Vagina (tissue), 2 donors: ENCODE measurements at regions not wholly inside any gene's neighbourhood (a gene's known extent, or its start where the extent isn't known, plus 50 kb on each side); places are given as distances from the start of the nearest gene placed in this dataset.

Experiments used
- DNase-seq, 2 donors: peaks; one replicate each; pipeline ENCODE4 v3.0.0-alpha.2; 2017; ENCODE audit errors: extremely low spot score in 2 of 2
- H3K27ac ChIP-seq: fragments of 200-600 bp; sonication (generic); one replicate; pipeline ENCODE4 v1.5.1; 2019
- H3K27me3 ChIP-seq: fragments of 200-600 bp; sonication (generic); one replicate; pipeline ENCODE4 v1.5.1; 2019
- H3K36me3 ChIP-seq, 2 donors: fragments of 200-600 bp; sonication (generic); one replicate each; pipeline ENCODE4 v1.5.1; 2017 to 2019
- H3K4me1 ChIP-seq: fragments of 200-600 bp; sonication (generic); one replicate; pipeline ENCODE4 v1.5.1; 2019
- H3K4me3 ChIP-seq, 2 donors: fragments of 200-600 bp; sonication (generic); 1 replicate in 1 of 2; 2 replicates in 1 of 2; pipeline ENCODE4 v1.5.1; 2016 to 2019
- H3K9me3 ChIP-seq: fragments of 200-600 bp; sonication (generic); one replicate; pipeline ENCODE4 v1.5.1; 2019
- CTCF ChIP-seq, 3 experiments: fragments of 450-650 bp in 2 of 3; fragments of 200-600 bp in 1 of 3; sonication (generic) in 1 of 3; IDR thresholded peaks; one replicate each; pipeline ENCODE4 v1.5.1; 2017 to 2019; ENCODE audit warnings: antibody characterized with exemption in 3 of 3, mild to moderate bottlenecking in 2 of 3, moderate library complexity in 2 of 3
- POLR2A ChIP-seq, 2 donors: fragments of 450-650 bp; IDR thresholded peaks; one replicate each; pipeline ENCODE4 v1.6.1; 2017; ENCODE audit warnings: antibody characterized with exemption in 2 of 2, mild to moderate bottlenecking in 2 of 2, moderate library complexity in 2 of 2
- POLR2AphosphoS5 ChIP-seq, 2 donors: sonication (generic); formaldehyde crosslinking; IDR thresholded peaks; one replicate each; pipeline ENCODE4 v1.9.0; 2017; ENCODE audit warnings: antibody characterized with exemption in 2 of 2, mild to moderate bottlenecking in 2 of 2, low read depth in 1 of 2; ENCODE audit not compliant: insufficient read depth in 1 of 2
- intact Hi-C: fragments of 100-400 bp; cut with DNase I; formaldehyde crosslinking; loops from one replicate; pipeline ENCODE4 v1.15.1; 2023

- Histone ChIP-seq H3K27me3 (no peaks in the 10 kb centered on the region), H3K4me1 (no peaks in the 10 kb centered on the region), H3K36me3 (no peaks in the 10 kb centered on the region), H3K27ac (no peak overlapping the region), H3K4me3 (no peak overlapping the region), H3K9me3 (no peaks in the 10 kb centered on the region)
- intact Hi-C loops, result no loop called here
- TF ChIP-seq CTCF (IDR thresholded peaks at IDR 0.05), result no peak
- TF ChIP-seq POLR2AphosphoS5 (IDR thresholded peaks at IDR 0.05; ENCODE audit: insufficient read depth in 1 of 2, low read depth in 1 of 2), result no peak
- no peak for TF ChIP-seq POLR2A (IDR thresholded peaks at IDR 0.05)
- DNase-seq, result no peak
Observed at GRCh38 chr4:113832803-113833202, 71.3 kb upstream of the CAMK2D start.

GRCh38 chr4:113831457-113831856 is 69.9 kb upstream of the CAMK2D start:
- intact Hi-C loops, result no loop called here
- no peak overlapping the region for H3K4me3 ChIP-seq
- no peak for DNase-seq
- no peaks in the 10 kb centered on the region for H3K9me3 ChIP-seq
- no peak overlapping the region for H3K27ac ChIP-seq
- TF ChIP-seq POLR2A (IDR thresholded peaks at IDR 0.05) (no peak), CTCF (IDR thresholded peaks at IDR 0.05) (no peak), POLR2AphosphoS5 (IDR thresholded peaks at IDR 0.05; ENCODE audit: insufficient read depth in 1 of 2, low read depth in 1 of 2) (no peak)
- no peaks in the 10 kb centered on the region for H3K27me3 ChIP-seq
- no peaks in the 10 kb centered on the region for H3K36me3 ChIP-seq
- no peaks in the 10 kb centered on the region for H3K4me1 ChIP-seq

GRCh38 chr4:113828702-113829101 is 67.2 kb upstream of the CAMK2D start:
- Histone ChIP-seq H3K9me3 (no peaks in the 10 kb centered on the region), H3K27ac (no peak overlapping the region), H3K4me3 (no peak overlapping the region), H3K4me1 (no peaks in the 10 kb centered on the region), H3K36me3 (no peaks in the 10 kb centered on the region), H3K27me3 (no peaks in the 10 kb centered on the region)
- no peak for DNase-seq
- TF ChIP-seq CTCF (IDR thresholded peaks at IDR 0.05), result no peak
- TF ChIP-seq POLR2AphosphoS5 (IDR thresholded peaks at IDR 0.05; ENCODE audit: insufficient read depth in 1 of 2, low read depth in 1 of 2), result no peak
- no peak for TF ChIP-seq POLR2A (IDR thresholded peaks at IDR 0.05)
- intact Hi-C loops, result no loop called here

- Histone ChIP-seq H3K4me1 (no peaks in the 10 kb centered on the region), H3K27ac (no peak overlapping the region), H3K27me3 (no peaks in the 10 kb centered on the region), H3K4me3 (no peak overlapping the region), H3K9me3 (no peaks in the 10 kb centered on the region), H3K36me3 (no peaks in the 10 kb centered on the region)
- no peak for DNase-seq
- no peak for TF ChIP-seq POLR2AphosphoS5 (IDR thresholded peaks at IDR 0.05; ENCODE audit: insufficient read depth in 1 of 2, low read depth in 1 of 2)
- TF ChIP-seq CTCF (IDR thresholded peaks at IDR 0.05), result no peak
- no peak for TF ChIP-seq POLR2A (IDR thresholded peaks at IDR 0.05)
- intact Hi-C loops, result no loop called here
Observed at GRCh38 chr4:113827285-113827684, 65.7 kb upstream of the CAMK2D start.

- no peak overlapping the region for H3K27ac ChIP-seq
- TF ChIP-seq CTCF (IDR thresholded peaks at IDR 0.05) (no peak), POLR2A (IDR thresholded peaks at IDR 0.05) (no peak), POLR2AphosphoS5 (IDR thresholded peaks at IDR 0.05; ENCODE audit: insufficient read depth in 1 of 2, low read depth in 1 of 2) (no peak)
- intact Hi-C loops, result no loop called here
Observed at GRCh38 chr4:113826421-113826820, 64.9 kb upstream of the CAMK2D start.

More at GRCh38 chr4:113826421-113826820, 64.9 kb upstream of the CAMK2D start:
- Histone ChIP-seq H3K4me1 (no peaks in the 10 kb centered on the region), H3K36me3 (no peaks in the 10 kb centered on the region), H3K4me3 (no peak overlapping the region), H3K27me3 (no peaks in the 10 kb centered on the region), H3K9me3 (no peaks in the 10 kb centered on the region)
- no peak for DNase-seq
